HG03460 (cell line): ENCODE measurements at regions not wholly inside any gene's neighbourhood (a gene's known extent, or its start where the extent isn't known, plus 50 kb on each side); places are given as distances from the start of the nearest gene placed in this dataset.

Experiments used
- ATAC-seq: cut with Tn5 transposase; IDR thresholded peaks from one replicate; pipeline ENCODE4 v1.9.1; 2021; ENCODE audit not compliant: unreplicated experiment

- peak; percentile 72 for ATAC-seq
Observed at GRCh38 chr10:75294866-75295701, 59.3 kb upstream of the COMTD1 start.

GRCh38 chr10:75294518-75294865 lies 58.7 kb upstream of the COMTD1 start:
- no peak for ATAC-seq

GRCh38 chr10:75294031-75294437 lies 58.3 kb upstream of the COMTD1 start:
- no peak for ATAC-seq

GRCh38 chr10:75293446-75293820 lies 57.7 kb upstream of the COMTD1 start:
- no peak for ATAC-seq

GRCh38 chr10:75292794-75293445 lies 57.2 kb upstream of the COMTD1 start:
- ATAC-seq = no peak

GRCh38 chr10:75291805-75292204 lies 56.0 kb upstream of the COMTD1 start:
- ATAC-seq = no peak

- no peak for ATAC-seq
Observed at GRCh38 chr10:75288140-75288711, 52.5 kb upstream of the COMTD1 start.

GRCh38 chr10:75287697-75288096 lies 51.9 kb upstream of the COMTD1 start:
- no peak for ATAC-seq

GRCh38 chr10:75286901-75287300 lies 51.1 kb upstream of the COMTD1 start:
- ATAC-seq = no peak
